Right cardiac atrium (tissue), 5 donors: ENCODE measurements at regions not wholly inside any gene's neighbourhood (a gene's known extent, or its start where the extent isn't known, plus 50 kb on each side); places are given as distances from the start of the nearest gene placed in this dataset.
A peak's percentile ranks its signal among the peaks of the same experiment; 100 is the strongest.

Source experiments
- ATAC-seq, 2 donors: fragments of 200-7000 bp; cut with Tn5 transposase; one replicate each; pipeline versions ENCODE4 v1.8.0 to v1.9.1; 2020; ENCODE audit warnings: moderate library complexity in 2 of 2, mild to moderate bottlenecking in 1 of 2
- DNase-seq, 3 donors: peaks; one replicate each; pipeline ENCODE4 v3.0.0-alpha.2; 2020
- H3K27ac ChIP-seq: one replicate; pipeline ENCODE4 v1.5.1; 2013; ENCODE audit warnings: mild to moderate bottlenecking, low read length, control low read depth, moderate library complexity
- H3K27me3 ChIP-seq: one replicate; pipeline ENCODE4 v1.6.1; 2013; ENCODE audit not compliant: control insufficient read depth, insufficient read depth
- H3K4me1 ChIP-seq: one replicate; pipeline ENCODE4 v1.6.1; 2013; ENCODE audit warnings: low read length; ENCODE audit not compliant: control insufficient read depth, insufficient read depth
- H3K4me3 ChIP-seq: one replicate; pipeline ENCODE4 v1.5.1; 2013; ENCODE audit warnings: low read length, control low read depth
- H3K9me3 ChIP-seq: one replicate; pipeline ENCODE4 v1.6.1; 2013; ENCODE audit warnings: low read length; ENCODE audit not compliant: control insufficient read depth
- WGBS: extraction: QIAGEN DNeasy Blood & Tissue Kit; methylation state at CpG from one replicate; pipeline ENCODE4 v1.1.7; 2013; 5-methylcytosine and 5-hydroxymethylcytosine counted together
- intact Hi-C, 4 donors: fragments of 100-400 bp; cut with DNase I; formaldehyde crosslinking; loops; one replicate each; pipeline versions ENCODE4 v1.11.0 to v1.14.0; 2022 to 2023
- donor health status: healthy with polysubstance abuse.
- donor health status: DM: no; HTN: yes; CAD: no.
- donor health status: DM: no; HTN: no; CAD: no.
- donor health status: DM: no; HTN: yes; CAD: no; lungs with severe emphysema.
- donor health status: DM: yes; HTN: yes; CAD: no.

DNA sequence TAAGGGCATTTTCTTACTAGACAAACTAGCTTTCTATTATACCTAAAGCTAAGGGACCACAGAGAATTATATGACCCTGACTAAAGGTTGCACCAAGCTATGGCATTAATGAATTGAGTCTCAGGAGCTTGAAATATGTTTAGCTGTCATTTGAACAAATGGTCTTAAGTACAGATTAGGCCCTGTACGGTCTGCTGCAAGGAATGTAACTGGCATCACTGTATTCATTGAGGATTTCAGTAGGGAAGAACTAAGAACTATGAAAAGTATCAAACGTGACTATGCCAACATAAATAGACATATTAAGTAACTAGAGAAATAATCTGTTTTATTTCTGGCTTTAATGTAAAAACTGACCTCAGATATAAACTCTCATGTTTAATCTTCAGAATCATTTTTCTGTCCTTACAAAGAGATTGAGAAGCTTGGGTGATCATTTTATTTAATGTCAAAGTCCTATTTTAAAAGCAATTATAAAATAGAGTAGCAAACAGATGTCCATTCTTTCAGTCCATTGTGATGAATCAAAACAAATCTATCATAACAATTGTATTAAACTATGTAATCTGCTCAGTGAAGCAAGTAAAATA, 845.9 kb downstream of the MAT2B start:
- intact Hi-C loops, result no loop called here
- no peak overlapping the region for H3K27ac ChIP-seq
- 45% methylated on average over 2 of the region's 2 CpGs for WGBS
- H3K9me3 ChIP-seq, result no peaks in the 10 kb centered on the region
- no peak overlapping the region for H3K4me3 ChIP-seq
- no peaks in the 10 kb centered on the region for H3K4me1 ChIP-seq
- H3K27me3 ChIP-seq, result no peaks in the 10 kb centered on the region
- DNase-seq (no peak), ATAC-seq (no peak)

DNA sequence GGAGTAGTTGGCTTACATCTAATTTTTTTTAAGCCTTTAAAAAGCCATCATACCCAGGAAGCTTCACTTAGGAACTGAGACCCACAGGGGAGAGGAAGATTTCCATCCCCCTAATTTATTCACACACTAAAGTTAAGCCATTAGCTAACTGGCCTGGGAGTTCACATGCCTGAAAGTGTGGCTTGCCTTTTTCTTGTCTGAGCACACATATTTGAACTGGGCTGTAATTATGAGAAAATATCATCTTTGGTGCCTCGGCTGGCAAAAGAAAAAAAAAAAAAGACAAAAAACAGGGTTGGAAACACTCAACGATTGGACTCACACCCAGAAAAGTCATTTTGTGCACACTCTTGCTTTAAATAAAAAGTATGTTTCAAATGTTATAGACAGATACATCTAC, 847.3 kb downstream of the MAT2B start:
- Histone ChIP-seq H3K4me1 (no peaks in the 10 kb centered on the region), H3K27ac (no peak overlapping the region), H3K27me3 (no peaks in the 10 kb centered on the region), H3K9me3 (no peaks in the 10 kb centered on the region), H3K4me3 (no peak overlapping the region)
- 37% methylated on average over 2 of the region's 2 CpGs for WGBS
- no peak for DNase-seq
- intact Hi-C loops, result no loop called here
- ATAC-seq, result no peak

DNA sequence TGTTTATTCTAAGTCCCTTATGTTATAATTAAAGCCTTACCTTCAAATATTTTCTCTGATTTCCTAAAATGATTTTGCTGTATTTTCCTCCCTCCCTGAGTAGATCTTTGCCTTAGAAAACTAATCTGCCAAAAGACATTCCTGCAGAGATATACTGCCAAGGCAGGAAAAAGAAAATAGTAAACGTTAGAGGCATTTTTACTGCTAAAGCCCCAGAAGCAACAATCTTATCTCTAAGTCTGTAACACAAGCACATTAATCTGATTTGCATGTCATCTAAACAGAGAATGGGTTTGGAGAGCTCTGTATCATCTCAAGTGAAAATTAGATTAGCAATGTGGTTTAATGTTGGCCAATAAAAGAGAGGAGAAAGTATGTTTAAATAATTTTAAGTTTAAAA, 847.7 kb downstream of the MAT2B start:
- Histone ChIP-seq H3K9me3 (no peaks in the 10 kb centered on the region), H3K27me3 (no peaks in the 10 kb centered on the region), H3K4me3 (no peak overlapping the region), H3K27ac (no peak overlapping the region), H3K4me1 (no peaks in the 10 kb centered on the region)
- intact Hi-C loops, result no loop called here
- 11% methylated on average over 1 of the region's 1 CpG for WGBS
- no peak for ATAC-seq
- no peak for DNase-seq

DNA sequence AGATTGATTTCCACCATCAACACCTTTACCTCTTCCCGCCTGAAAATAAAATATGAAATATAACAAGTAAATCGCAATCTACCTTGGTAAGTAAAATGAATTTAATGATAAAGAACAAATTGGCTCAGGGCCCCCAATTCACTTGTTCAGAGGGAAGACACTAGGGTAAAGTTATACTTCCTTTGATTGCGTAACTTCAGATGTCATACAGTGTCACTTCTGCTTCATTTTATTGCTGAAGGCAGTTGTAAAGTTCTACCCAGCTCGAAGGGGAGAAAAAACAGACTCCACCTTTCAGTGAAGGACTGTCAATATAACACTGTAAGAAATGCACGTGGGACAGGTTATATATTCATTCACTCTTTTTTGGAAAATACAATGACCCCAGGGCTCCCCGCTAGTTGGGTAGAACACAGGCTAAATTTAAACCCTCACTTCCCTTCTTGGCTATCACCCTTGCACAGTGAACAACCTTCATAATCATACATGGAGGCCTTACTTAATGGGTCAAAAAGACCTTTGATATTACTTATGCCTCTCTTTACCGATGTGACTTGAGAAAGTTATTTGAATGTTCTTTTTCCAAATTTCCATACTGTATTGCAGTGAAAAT, 848.8 kb downstream of the MAT2B start:
- Histone ChIP-seq H3K27me3 (no peaks in the 10 kb centered on the region), H3K4me3 (no peak overlapping the region), H3K4me1 (no peaks in the 10 kb centered on the region), H3K27ac (no peak overlapping the region), H3K9me3 (no peaks in the 10 kb centered on the region)
- intact Hi-C loops, result no loop called here
- ATAC-seq, result no peak
- no peak for DNase-seq
- 83% methylated on average over 7 of the region's 7 CpGs for WGBS

DNA sequence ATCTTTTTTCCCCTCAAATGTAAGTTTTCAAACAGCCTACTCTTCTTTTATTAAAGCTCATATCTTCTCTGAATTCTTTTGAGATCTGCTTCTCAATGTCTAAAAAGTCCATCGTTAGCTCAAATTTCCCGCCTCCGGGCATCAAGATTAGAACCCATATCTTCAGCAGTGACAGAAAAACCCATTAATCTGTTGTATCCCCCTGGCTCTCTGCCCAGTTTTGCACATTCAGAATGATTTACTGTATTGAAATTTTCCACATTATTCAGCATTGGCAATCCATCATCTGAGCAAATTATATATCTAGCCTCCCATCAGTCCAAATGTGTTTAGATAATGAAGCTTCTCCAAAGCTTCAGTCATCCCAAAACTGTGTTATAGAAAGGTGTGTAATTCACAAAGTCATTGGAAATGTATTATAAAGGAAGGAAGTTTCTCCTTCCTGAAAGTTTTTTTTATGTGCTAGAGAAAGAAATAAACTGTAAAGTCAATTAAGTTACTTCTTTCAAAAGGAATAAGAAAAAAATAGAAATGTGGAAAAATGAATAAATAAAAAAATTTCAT, 849.9 kb downstream of the MAT2B start:
- Histone ChIP-seq H3K4me1 (no peaks in the 10 kb centered on the region), H3K27ac (no peak overlapping the region), H3K4me3 (no peak overlapping the region), H3K9me3 (no peaks in the 10 kb centered on the region), H3K27me3 (no peaks in the 10 kb centered on the region)
- WGBS, result 69% methylated on average over 3 of the region's 3 CpGs
- intact Hi-C loops, result no loop called here
- no peak for ATAC-seq
- DNase-seq, result no peak

DNA sequence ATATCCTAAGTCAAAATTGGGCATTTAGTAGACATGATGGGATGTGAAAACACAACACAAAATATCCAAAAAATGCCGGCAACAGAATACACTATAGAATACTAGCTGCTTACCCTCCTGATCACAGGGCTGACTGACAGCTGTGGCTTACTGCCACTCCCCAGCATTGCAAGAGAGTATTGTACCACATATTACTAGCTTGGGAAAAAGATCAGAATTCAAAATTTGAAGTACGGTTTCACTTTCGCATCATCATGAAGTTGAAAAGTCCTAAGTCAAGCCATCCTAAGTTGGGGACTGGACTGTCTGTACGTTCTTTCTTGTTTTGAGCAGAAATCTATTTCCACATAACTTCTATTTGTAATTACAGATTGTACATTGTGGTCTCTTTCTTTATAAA, 851.4 kb downstream of the MAT2B start:
- no peak for ATAC-seq

DNA sequence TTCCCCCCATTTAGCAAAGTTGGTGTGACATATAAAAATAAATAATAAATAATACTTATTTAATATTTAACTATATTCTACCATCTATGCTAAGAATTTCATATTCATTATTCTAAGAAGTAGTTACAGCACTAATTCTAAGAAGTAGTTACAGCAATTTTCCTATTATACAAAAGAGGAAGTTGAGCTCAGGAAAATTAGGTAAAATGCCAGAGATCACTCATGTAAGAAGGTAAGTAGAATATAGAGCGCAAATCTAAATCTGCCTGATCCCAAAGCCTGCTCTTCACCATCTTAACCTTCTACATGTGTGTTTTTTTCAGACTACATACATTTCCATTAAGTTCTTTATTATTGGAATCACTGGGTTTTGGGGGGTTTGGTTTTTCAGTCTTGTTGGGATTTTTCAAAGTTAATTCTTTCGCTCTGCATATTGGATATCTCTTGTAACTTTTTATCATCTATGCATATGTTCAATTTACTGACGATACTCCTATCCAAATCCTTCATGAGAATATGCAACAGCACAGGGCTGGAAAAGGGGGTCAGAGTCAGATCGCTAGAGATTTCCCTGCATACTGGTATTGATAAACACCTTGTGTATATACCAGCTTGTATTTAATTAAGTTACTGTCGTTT, 852.1 kb downstream of the MAT2B start:
- WGBS, result 87% methylated on average over 5 of the region's 5 CpGs
- no peak overlapping the region for H3K27ac ChIP-seq
- ATAC-seq (no peak), DNase-seq (no peak)
- no peaks in the 10 kb centered on the region for H3K9me3 ChIP-seq
- no peaks in the 10 kb centered on the region for H3K4me1 ChIP-seq
- no peak overlapping the region for H3K4me3 ChIP-seq
- no peaks in the 10 kb centered on the region for H3K27me3 ChIP-seq
- intact Hi-C loops, result no loop called here

More for the DNA sequence above, 851.4 kb downstream of the MAT2B start:
- 89% methylated on average over 4 of the region's 4 CpGs for WGBS
- Histone ChIP-seq H3K4me1 (no peaks in the 10 kb centered on the region), H3K9me3 (no peaks in the 10 kb centered on the region), H3K27ac (no peak overlapping the region), H3K27me3 (no peaks in the 10 kb centered on the region), H3K4me3 (no peak overlapping the region)
- no peak for DNase-seq
- intact Hi-C loops, result no loop called here

DNA sequence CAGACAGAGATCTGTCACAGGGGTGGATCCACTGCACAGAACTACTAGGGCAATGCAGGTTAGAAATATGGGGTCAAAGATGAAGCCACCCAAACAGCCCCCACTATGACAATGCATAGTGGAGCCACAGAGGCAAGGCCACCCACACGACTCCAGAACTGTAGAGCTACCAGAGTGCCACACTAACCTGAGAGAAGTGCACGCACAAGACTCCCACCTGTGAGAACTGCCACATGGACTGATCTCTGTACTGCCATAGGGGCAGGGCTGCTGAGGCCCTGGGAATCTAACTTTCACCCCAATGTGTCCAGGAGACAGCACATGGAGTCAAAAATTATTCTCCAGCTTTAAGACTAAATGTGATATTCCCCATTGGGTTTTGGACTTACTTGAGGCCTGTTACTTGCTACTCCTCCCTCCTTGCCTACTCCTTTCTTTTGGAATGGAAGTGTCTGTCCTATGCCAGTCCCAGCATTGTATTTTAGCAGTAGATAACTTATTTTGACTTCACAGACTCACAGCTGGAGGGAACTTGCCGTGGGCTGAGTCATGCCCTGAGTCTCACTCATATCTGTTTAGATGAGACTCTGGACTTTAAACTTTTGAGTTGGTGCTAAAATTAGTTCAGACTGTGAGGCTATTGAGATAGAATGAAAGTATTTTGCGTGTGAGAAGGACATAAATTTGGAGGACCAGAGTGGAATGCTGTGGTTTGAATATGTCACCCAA, 853.3 kb downstream of the MAT2B start:
- H3K27me3 ChIP-seq, result no peaks in the 10 kb centered on the region
- WGBS, result 53% methylated on average over 4 of the region's 4 CpGs
- no peak overlapping the region for H3K27ac ChIP-seq
- ATAC-seq, result peak in 1 of 2 donors; percentile 35
- intact Hi-C loops, result no loop called here
- no peak overlapping the region for H3K4me3 ChIP-seq
- no peak for DNase-seq
- H3K9me3 ChIP-seq, result no peaks in the 10 kb centered on the region
- no peaks in the 10 kb centered on the region for H3K4me1 ChIP-seq

DNA sequence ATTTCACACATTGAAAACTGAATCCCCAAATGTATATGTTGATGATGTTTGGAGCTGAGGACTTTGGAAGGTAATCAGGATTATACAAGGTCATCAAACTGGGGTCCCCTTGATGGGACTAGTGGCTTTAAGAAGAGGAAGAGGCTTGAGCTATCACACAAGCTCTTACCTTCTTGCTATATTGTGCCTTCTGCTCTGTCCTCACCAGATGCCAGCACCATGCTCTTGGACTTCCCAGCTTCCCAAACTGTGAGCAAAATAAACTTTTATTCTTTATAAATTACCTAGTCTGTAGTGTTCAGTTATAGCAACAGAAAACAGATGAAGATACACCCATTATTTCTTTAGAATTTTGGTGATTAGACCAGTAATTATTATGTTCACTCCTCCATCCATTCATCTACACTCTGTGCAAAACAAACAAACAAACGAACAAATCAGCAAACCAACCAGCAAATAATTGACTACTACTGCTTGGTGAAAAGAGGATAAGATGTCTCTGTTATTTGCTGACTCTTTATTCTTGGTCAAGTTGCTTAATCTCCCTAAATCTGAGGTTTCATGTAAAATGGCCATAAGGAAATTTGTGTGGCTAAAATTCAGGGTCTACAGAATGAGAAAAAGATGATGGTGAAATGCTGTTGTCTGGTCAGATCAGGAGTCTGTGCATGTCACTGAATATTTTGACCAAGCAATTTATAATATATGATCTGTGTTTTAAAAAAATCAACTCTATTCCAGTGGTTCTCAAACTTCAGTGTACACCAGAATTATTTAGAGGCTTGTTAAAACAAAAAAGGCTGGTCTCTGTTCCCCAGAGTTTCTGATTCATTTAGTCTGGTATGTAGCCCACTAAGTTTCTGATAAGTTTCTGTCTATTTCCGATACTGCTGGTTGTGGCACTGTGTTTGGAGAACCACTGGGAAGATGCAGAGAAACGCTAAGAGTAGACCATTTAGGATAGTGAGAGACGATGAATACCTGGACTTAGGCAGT, 854.1 kb downstream of the MAT2B start:
- H3K4me3 ChIP-seq, result no peak overlapping the region
- H3K9me3 ChIP-seq, result no peaks in the 10 kb centered on the region
- DNase-seq (no peak), ATAC-seq (no peak)
- no peak overlapping the region for H3K27ac ChIP-seq
- intact Hi-C loops, result no loop called here
- 76% methylated on average over 4 of the region's 4 CpGs for WGBS
- no peaks in the 10 kb centered on the region for H3K4me1 ChIP-seq
- H3K27me3 ChIP-seq, result no peaks in the 10 kb centered on the region

DNA sequence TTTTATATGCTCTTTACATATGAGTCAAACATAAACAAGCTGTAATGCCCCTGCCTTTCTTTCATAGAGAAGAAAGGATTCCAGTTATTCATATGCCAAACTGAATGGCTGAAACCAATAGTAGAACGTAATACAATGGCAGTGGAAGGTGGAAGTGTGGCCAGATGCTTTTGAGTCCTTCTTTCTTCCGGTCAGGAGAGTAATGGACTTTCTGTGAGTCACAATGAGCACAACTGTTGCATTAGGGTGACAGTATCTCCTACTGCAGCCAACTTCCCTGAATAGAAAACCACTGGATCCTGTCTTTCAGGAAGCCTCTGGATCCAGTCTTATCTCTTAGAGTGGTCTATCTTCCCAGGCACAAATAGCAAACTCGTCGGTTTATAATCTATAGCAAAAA, 855.2 kb downstream of the MAT2B start:
- 57% methylated on average over 4 of the region's 4 CpGs for WGBS
- Histone ChIP-seq H3K4me3 (no peak overlapping the region), H3K4me1 (no peaks in the 10 kb centered on the region), H3K27me3 (no peaks in the 10 kb centered on the region), H3K9me3 (no peaks in the 10 kb centered on the region), H3K27ac (no peak overlapping the region)
- intact Hi-C loops, result no loop called here
- ATAC-seq (no peak), DNase-seq (no peak)
